Esophagus muscularis mucosa (tissue), 4 donors: ENCODE measurements at regions not wholly inside any gene's neighbourhood (a gene's known extent, or its start where the extent isn't known, plus 50 kb on each side); places are given as distances from the start of the nearest gene placed in this dataset.

ENCODE experiments used
- DNase-seq: peaks from one replicate; pipeline ENCODE4 v3.0.0-alpha.2; 2017; ENCODE audit errors: extremely low spot score
- H3K27ac ChIP-seq, 4 donors: fragments of 200-600 bp; sonication (generic); replicated peaks in 1 of 4; 1 replicate in 3 of 4; 2 replicates in 1 of 4; pipeline ENCODE4 v1.5.1; 2016 to 2019; ENCODE audit warnings: mild to moderate bottlenecking in 1 of 4
- H3K27me3 ChIP-seq, 4 donors: fragments of 200-600 bp; sonication (generic); one replicate each; pipeline versions ENCODE4 v1.5.1 to v1.6.0; 2016 to 2019
- H3K36me3 ChIP-seq, 4 donors: fragments of 200-600 bp; sonication (generic); one replicate each; pipeline ENCODE4 v1.5.1; 2016 to 2019
- H3K4me1 ChIP-seq, 4 donors: fragments of 200-600 bp; sonication (generic); one replicate each; pipeline ENCODE4 v1.5.1; 2016 to 2019
- H3K4me3 ChIP-seq, 4 donors: fragments of 200-600 bp; sonication (generic); 1 replicate in 2 of 4; 2 replicates in 2 of 4; pipeline ENCODE4 v1.5.1; 2016 to 2019; ENCODE audit warnings: mild to moderate bottlenecking in 4 of 4, moderate library complexity in 1 of 4
- H3K9me3 ChIP-seq, 4 donors: fragments of 200-600 bp; sonication (generic); 1 replicate in 3 of 4; 2 replicates in 1 of 4; pipeline ENCODE4 v1.5.1; 2016 to 2019
- EP300 ChIP-seq: sonication (generic); formaldehyde crosslinking; IDR thresholded peaks from one replicate; pipeline ENCODE4 v1.6.1; 2017; ENCODE audit warnings: antibody characterized with exemption
- POLR2A ChIP-seq: fragments of 450-650 bp; IDR thresholded peaks from one replicate; pipeline ENCODE4 v1.6.1; 2017; ENCODE audit warnings: antibody characterized with exemption, moderate library complexity, mild to moderate bottlenecking, low read depth
- POLR2AphosphoS5 ChIP-seq, 2 donors: sonication (generic); formaldehyde crosslinking; IDR thresholded peaks; one replicate each; pipeline ENCODE4 v1.6.1; 2017; ENCODE audit warnings: antibody characterized with exemption in 2 of 2
- WGBS: methylation state at CpG from one replicate; pipeline ENCODE4 v1.1.5; 2018; 5-methylcytosine and 5-hydroxymethylcytosine counted together
- intact Hi-C: fragments of 100-400 bp; cut with DNase I; formaldehyde crosslinking; loops from one replicate; pipeline ENCODE4 v1.15.1; 2023
- TF ChIP-seq, protein P1 (sequence below), 3 experiments: fragments of 200-600 bp in 2 of 3; fragments of 450-650 bp in 1 of 3; sonication (generic) in 2 of 3; IDR thresholded peaks; one replicate each; pipeline ENCODE4 v1.5.1; 2017 to 2019; ENCODE audit warnings: antibody characterized with exemption in 3 of 3, mild to moderate bottlenecking in 2 of 3, moderate library complexity in 1 of 3

- Histone ChIP-seq H3K27me3 (no peaks in the 10 kb centered on the region), H3K4me3 (no peak overlapping the region), H3K36me3 (no peaks in the 10 kb centered on the region), H3K27ac (no peak overlapping the region), H3K4me1 (no peaks in the 10 kb centered on the region), H3K9me3 (peaks cover 0 to 13% (median 7%) of the 10 kb centered on the region in 4 donors)
- intact Hi-C loops: no loop called here
- no peak for DNase-seq
- WGBS: 78% methylated on average over 1 of the region's 1 CpG
- TF ChIP-seq POLR2AphosphoS5 (IDR thresholded peaks at IDR 0.05): no peak
- no peak for TF ChIP-seq EP300
- TF ChIP-seq POLR2A: no peak
- TF ChIP-seq, protein P1, sequence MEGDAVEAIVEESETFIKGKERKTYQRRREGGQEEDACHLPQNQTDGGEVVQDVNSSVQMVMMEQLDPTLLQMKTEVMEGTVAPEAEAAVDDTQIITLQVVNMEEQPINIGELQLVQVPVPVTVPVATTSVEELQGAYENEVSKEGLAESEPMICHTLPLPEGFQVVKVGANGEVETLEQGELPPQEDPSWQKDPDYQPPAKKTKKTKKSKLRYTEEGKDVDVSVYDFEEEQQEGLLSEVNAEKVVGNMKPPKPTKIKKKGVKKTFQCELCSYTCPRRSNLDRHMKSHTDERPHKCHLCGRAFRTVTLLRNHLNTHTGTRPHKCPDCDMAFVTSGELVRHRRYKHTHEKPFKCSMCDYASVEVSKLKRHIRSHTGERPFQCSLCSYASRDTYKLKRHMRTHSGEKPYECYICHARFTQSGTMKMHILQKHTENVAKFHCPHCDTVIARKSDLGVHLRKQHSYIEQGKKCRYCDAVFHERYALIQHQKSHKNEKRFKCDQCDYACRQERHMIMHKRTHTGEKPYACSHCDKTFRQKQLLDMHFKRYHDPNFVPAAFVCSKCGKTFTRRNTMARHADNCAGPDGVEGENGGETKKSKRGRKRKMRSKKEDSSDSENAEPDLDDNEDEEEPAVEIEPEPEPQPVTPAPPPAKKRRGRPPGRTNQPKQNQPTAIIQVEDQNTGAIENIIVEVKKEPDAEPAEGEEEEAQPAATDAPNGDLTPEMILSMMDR (IDR thresholded peaks at IDR 0.05): no peak
Observed at GRCh38 chr5:166236327-166236726, 2055.1 kb upstream of the WWC1 start.

DNA sequence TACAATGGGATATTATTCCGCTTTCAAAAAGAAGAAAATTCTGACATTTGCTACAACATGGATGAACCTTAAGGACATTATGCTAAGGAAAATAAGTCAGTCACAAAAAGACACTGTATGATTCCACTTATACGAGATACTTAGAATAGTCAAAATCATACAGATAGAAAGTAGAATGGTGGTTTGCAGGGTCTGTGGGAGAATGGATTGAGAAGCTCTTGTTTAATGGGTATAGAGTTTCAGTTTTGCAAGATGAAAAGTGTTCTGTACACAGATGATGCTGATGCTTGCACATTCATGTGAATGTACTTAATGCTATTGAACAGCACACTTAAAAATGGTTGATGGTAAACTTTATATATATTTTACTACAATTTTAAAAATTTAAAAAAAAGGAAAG is 2050.7 kb upstream of the WWC1 start:
- 78% methylated on average over 2 of the region's 2 CpGs for WGBS
- peaks cover 0 to 7% (median 0%) of the 10 kb centered on the region in 4 donors for H3K9me3 ChIP-seq
- no peaks in the 10 kb centered on the region for H3K27me3 ChIP-seq
- no peak overlapping the region for H3K27ac ChIP-seq
- H3K4me1 ChIP-seq: no peaks in the 10 kb centered on the region
- no peaks in the 10 kb centered on the region for H3K36me3 ChIP-seq
- no peak for TF ChIP-seq EP300
- TF ChIP-seq POLR2A: no peak
- TF ChIP-seq POLR2AphosphoS5 (IDR thresholded peaks at IDR 0.05): no peak
- TF ChIP-seq, protein P1 (IDR thresholded peaks at IDR 0.05): no peak
- intact Hi-C loops: no loop called here
- H3K4me3 ChIP-seq: no peak overlapping the region
- DNase-seq: no peak

- H3K36me3 ChIP-seq: no peaks in the 10 kb centered on the region
- WGBS: 53% methylated on average over 2 of the region's 2 CpGs
- H3K4me3 ChIP-seq: no peak overlapping the region
- intact Hi-C loops: no loop called here
- H3K27ac ChIP-seq: no peak overlapping the region
- no peak for DNase-seq
- H3K4me1 ChIP-seq: no peaks in the 10 kb centered on the region
- H3K27me3 ChIP-seq: no peaks in the 10 kb centered on the region
- TF ChIP-seq POLR2A (no peak), POLR2AphosphoS5 (IDR thresholded peaks at IDR 0.05) (no peak)
- no peaks in the 10 kb centered on the region for H3K9me3 ChIP-seq
Observed at GRCh38 chr5:166245556-166245955, 2045.9 kb upstream of the WWC1 start.

DNA sequence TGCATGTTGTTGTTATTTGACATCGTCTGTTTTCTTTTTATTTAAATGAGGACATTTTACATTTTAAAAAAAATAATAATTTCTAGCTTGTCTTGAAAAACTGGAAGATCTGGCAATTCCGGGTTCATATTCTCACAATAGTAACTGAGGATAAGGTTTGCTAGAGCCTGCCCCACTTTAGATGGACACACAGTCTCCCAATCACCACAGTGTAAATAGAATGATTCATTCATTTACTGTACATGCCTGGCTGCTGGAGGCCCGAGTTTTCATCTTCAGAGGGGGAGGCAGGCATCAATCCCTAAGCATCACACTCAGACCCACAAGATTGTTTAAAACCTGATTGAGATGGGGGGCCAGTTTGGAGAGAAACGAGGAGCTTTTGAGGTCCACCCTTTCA is 2039.7 kb upstream of the WWC1 start:
- TF ChIP-seq POLR2AphosphoS5 (IDR thresholded peaks at IDR 0.05) (no peak), EP300 (no peak), POLR2A (no peak)
- TF ChIP-seq, protein P1 (IDR thresholded peaks at IDR 0.05): no peak
- Histone ChIP-seq H3K4me1 (no peaks in the 10 kb centered on the region), H3K27me3 (no peaks in the 10 kb centered on the region), H3K36me3 (no peaks in the 10 kb centered on the region), H3K27ac (no peak overlapping the region), H3K9me3 (no peaks in the 10 kb centered on the region), H3K4me3 (no peak overlapping the region)
- DNase-seq: no peak
- WGBS: 85% methylated on average over 4 of the region's 4 CpGs
- intact Hi-C loops: no loop called here

DNA sequence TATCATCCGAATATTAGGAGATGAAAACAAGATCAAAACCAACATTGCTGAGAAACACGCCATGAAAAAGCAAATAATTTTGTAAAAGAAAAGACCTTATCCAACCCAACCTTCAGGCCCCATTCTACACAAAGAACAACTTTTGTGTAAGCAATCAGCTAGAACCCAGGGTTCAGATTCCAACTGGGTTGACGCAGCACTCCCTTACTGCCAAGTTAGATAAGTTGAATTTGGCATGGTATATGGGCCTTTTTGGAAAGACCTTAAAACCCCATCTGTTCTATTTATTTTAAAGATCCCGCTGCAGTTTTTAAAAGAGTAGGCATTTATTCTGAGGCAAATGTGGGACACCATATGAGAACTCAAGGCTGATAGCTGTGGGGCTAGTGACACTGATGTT is 2033.8 kb upstream of the WWC1 start:
- Histone ChIP-seq H3K36me3 (no peaks in the 10 kb centered on the region), H3K27ac (no peak overlapping the region), H3K4me1 (no peaks in the 10 kb centered on the region), H3K27me3 (no peaks in the 10 kb centered on the region), H3K9me3 (no peaks in the 10 kb centered on the region), H3K4me3 (no peak overlapping the region)
- intact Hi-C loops: no loop called here
- no peak for TF ChIP-seq POLR2AphosphoS5 (IDR thresholded peaks at IDR 0.05)
- no peak for TF ChIP-seq EP300
- TF ChIP-seq, protein P1 (IDR thresholded peaks at IDR 0.05): no peak
- no peak for TF ChIP-seq POLR2A
- 85% methylated on average over 4 of the region's 4 CpGs for WGBS
- DNase-seq: no peak
